ENCODE measurements at regions not wholly inside any gene's neighbourhood (a gene's known extent, or its start where the extent isn't known, plus 50 kb on each side); places are given as distances from the start of the nearest gene placed in this dataset.
"Not testable (repeated sequence)": the region's sequence is repeated elsewhere in the genome, so short reads cannot be mapped to it uniquely, and the experiment has no call there.

DNA sequence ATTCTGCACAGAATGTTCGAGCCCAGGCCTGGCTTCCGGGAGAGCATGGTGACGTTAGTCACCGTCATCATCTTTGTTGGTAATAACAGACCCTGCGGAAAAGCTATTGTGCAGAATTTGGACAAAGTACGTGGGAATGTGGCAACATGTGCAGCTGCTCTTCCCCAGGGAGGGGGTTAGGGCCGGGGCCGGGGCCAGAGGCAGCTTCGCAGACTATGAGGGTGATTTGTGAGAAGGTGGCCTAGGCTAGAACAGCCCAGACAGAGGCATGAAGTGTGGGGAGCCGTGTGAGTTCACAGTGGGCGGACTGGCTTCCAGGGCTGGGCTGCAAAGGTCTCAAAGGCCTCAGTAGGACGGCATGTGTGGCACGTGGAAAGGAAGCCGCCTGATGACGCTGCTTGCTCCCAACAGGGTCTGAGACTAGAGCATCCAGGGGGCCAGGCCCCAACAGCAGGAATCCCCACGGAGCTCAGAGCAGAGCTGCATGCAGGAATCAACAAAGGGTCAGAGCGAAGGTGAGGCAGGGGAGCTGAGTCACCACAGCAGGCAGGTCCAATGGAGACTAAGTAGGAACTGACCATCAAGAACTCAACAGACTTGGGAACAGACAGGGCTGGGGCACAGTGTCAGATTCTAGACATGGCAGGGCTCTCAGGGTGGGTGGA is 109.2 kb downstream of the NPIPB11 start:
- not testable (repeated sequence) for DNase-seq (ENCODE audit: low read depth in 2 of 2)

DNA sequence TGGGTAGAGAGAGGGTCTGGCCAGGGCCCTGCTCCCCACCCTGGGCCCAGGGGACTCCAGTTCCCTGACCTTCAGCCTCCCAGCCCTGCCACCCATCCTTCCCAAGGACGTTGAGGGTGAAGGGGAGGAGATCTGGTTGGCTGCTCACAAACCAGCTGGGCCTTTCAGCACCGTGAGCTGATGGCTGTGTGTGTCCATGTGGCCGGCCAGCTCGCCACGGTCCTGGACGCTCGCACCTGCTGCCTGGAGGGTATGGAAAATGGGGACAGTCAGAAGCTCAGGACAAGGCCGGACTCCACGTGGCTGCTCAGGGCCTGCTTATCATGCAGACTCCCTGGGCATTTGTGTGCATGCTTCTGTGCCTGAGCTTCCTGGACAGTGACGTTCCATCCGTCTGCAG is 110.3 kb downstream of the NPIPB11 start:
- not testable (repeated sequence) for DNase-seq (ENCODE audit: low read depth in 2 of 2)

DNA sequence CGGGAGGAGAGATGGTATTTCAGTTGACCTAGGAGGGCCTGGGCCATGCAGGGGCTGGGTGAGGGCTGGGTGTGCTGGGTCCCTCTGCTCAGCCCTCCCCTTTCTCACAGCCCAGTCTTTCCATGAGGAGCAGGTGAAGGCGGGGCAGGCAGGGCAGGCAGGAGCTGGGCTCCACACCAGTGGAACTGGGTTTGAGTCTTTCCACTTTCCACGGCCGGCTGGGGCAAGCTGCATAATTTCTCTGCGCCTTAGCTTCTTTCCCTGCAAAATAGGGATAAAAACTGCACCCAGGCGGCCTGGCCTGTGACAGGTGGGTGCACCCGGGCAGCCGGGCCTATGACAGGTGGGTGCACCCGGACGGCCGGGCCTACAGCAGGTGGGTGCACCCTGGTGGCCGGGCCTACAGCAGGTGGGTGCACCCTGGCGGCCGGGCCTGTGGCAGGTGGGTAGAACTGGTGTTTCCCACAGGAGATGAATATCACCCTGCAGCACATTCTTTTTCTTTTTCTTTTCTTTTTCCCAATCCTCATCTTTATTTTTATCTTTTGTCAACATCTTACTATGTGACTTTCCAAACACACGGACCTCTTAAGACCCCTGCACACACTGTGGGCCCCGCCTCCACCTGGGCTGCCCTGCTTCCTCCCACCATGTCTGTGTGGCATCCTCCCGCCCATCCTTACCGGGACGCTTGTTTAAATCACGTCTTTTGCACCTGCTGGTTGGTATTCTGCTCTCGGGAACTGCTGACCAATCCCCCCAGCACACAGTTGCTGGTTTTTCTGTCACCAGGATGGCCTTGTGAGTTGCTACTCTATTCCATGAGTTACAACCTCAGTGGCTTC is 111.3 kb downstream of the NPIPB11 start:
- not testable (repeated sequence) for DNase-seq (ENCODE audit: low read depth in 2 of 2)

DNA sequence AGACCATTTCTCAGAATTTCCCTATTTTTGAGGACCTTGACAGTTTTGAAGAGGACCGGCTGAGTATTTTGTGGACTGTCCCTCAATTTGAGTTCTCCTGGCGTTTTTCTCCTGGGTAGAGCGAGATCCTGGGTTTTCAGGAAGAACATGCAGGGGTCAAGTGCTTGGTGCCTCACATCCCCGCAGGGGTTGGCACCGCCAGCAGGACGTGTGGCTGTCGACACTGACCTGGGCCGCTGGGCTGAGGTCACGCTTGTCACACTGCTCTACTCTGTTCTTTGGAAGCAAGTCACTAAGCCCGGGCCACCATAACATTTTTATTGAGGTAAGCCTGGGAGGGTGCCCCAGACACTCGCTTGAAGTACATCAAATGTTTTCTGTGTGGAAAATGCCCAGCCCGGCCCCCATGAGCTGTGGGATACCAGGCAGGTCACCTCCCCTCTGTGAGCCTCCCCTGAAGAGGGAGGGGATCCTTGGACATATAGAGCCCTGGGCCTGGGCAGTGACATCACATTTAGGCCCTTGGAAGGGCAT is 112.0 kb downstream of the NPIPB11 start:
- DNase-seq (ENCODE audit: low read depth in 2 of 2), result not testable (repeated sequence)

DNA sequence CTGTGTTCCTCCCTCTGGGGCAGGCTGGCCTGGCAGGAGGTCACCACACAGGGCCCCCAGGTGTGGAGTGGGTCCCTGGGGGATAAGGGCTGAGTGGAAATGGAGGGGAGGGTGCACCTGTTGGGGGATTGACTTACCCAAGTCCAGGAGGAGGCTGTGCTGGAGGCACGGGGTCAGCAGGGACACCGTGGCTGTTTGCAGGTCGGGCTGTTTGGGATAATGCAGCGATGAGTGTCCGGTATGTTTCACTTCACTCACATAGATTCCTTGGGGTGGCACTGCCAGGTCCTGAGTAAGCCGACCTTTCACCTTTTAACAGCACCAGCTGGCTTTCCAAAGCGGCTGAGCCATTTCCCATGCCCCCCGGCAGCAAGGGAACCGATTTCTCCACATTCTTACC is 113.0 kb downstream of the NPIPB11 start:
- DNase-seq (ENCODE audit: low read depth in 2 of 2), result not testable (repeated sequence)

DNA sequence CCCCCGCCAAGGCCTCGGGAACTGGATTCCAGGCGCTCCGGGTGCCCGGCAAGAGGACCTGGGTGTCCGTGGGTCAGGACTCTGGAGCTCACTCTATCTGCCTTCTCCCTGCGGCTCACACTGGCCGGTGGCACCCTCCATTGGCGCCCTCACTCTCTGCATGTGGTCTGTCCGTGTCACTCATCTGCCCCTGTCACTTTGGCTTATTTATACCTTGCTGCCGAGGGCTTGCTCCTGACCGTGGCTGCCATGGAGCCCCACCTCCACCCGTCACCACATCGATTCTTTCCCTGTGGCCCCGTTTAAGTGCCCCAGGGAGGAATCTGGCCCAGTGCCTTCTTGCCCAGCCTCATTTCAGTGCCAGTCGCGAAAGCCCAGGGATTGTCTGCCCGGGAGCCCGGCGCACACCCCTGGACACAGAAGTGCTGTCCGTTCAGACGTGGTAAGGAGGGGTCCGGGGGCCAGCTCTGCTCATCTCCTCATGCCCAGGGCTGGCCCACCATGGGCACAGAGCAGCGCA is 113.5 kb downstream of the NPIPB11 start:
- DNase-seq (ENCODE audit: low read depth in 2 of 2), result not testable (repeated sequence)

DNA sequence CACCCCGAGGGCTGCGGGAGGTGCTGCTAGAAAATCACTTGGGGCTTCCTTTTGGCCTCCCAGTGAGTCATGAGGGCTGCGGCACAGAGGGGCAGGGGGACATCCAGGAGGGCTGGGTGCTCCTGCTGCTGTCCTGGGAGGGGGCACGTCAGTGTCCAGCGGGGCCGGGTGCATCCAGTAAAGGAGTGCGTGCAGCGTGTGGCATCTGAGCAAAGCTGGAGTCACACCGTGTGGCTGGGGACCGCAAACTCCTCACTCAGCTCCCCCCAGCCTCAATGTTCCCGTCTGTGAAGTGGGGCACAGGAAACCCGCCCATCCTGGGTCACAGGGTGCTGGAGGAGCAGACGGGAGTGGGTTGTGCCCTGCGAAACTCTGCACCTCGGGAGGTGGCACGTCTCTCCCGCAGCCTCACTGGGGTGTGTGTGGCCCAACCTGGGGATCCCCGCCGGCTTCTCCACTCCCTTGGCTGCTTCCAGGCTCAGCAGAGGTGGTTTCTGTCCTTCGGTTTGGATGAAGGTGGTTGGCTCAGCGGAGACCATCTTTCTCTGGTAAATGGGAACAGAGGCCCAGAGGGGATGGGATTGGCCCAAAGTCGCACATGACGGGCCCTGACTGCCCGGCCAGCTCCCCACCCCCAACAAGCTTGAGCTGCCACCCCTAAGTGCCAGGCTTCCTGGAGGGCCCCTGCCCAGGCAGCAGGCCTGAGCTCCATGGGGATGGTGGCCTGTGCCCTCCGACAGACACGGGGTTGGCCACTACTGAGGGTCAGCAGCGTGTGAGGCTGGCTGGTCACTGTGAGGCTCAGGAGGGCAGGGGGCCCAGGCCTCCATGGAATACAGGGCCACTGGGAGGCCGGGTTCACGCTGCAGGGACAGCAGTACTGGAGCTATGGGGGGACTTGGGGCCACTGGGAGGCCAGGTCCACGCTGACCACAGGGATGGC is 114.9 kb downstream of the NPIPB11 start:
- DNase-seq (ENCODE audit: low read depth in 2 of 2), result not testable (repeated sequence)

DNA sequence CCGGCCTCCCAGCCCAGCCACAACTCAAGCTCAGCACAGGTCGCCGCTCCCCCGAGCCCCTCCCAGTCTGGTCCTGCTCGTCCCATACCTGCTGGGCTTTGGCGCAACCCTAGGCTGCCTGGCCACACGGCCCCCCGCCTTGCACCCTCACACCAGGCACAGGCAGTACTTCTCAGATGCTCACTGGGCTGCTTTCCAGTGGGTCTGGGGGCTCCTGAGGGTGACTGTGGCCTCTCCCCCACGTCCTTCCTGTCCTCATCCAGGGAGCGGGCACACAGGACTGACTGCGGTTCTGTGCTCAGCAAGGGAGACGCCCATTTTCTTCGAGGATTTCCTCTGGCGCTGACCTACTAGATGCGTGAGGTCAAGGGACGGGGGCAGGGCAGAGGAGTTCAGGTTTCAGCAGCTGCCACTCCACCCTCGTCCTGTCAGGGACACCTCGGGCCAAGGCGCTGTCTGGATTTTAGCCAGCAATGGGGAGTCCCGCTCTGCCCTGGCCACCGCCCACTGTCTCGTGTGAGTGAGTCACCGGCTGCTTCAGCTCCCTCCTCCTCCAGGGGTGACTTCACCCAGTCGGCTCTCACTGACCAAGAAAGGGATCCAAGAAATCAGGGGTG is 115.8 kb downstream of the NPIPB11 start:
- peak; percentile 42 to 59 for DNase-seq (ENCODE audit: low read depth in 2 of 2)

DNA sequence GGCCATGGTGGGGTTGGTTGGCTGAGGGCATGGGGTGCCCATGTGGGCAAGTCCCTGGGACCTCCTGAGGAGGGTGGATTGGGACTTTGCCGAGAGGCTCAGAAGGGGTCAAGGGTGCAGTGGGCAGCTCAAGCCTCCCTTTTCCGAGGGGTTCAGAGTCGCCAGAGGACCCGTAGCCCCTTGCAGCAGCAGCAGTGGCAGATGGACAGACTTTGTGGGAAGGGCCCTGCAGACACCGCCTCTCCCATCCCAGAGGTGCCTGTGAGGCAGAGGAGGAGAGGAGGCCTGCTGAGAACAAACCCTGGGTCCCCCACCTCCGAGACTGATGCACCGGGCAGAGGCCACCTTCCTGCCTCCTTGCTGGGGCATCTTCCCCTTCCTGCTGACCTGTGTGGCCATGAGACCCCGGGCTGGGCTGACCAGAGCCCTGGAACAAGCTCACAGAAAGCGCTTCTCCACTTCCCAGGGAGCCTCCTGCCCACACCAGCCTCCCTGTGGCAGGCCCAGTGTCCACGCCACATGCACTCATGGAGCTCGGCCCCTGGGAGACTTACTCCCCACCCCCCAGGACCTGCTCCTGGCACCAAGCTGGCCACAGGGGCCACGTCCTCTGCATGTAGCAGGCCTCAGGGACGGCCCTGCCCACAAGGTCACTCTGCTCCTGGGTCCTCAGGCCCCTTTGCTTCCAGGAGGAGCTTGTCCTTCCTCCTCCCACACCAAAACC is 116.8 kb downstream of the NPIPB11 start:
- DNase-seq (ENCODE audit: low read depth in 2 of 2), result not testable (repeated sequence)

DNA sequence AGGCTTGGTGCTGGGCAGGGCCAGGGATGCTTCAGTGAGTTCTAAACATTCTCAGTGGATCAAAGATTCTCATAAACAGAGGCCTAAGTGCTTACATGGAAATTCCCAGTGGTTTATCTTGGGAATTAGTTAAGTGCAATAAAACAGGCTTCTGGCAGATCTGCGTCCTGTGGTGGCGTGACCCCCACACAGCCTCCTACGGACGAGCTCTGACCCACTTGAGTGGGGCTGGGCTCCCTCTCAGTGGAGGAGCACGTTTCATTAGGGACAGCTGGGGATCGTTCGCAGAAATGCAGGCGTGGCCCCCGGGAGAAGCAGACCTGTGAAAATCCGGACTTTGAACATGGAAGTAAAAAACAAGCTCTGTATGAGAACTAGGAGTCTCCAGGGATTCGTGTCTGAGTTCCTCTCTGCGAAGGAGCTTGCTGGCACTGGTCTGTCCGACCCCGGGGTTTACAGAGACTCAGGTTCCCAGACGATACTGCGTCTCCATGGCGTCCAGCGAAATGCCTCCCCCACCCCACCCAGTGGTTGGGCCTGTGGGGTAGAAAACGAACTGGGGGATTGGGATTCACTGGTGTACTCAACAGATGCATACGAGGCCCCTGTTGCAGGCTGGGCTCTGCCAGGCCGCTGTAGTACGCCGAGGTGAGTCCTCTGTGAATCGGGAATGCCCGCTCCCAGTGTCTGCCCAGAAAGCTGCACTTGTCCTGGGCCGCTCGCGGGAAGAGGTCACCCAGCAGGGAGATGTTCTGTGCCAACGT is 117.6 kb downstream of the NPIPB11 start:
- DNase-seq (ENCODE audit: low read depth in 2 of 2), result not testable (repeated sequence)

DNA sequence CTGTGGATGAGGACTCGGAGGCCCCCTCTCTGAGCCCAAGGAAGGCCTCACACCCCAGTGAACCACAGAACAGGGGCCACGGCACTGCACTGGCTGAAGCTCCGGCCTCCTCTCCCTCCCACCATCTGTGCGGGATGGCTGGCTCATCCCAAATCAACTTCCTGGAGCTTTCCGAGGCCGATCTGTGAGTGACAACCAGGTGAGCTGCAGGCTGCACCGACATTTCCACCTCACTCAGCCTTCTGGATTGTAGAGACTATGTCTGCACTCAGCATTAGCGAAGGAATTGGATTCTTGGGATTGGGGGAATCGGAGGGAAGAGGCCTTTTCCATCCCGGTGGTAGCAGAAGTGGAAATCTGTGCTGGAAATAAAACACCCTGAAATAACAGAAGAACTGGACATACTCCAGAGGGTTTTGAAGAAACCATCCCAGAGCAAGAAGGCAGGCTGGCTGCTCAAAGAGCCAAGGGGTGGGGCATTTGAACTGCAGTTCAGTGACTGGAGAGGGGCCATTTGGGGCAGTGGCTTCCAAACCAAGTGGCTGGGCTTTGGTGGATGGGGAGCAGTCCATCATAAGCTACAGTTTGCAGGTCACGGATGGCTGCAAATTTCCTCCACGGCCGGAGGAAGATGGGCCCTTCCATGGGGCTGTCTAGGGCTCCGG is 118.5 kb downstream of the NPIPB11 start:
- DNase-seq (ENCODE audit: low read depth in 2 of 2), result not testable (repeated sequence)

DNA sequence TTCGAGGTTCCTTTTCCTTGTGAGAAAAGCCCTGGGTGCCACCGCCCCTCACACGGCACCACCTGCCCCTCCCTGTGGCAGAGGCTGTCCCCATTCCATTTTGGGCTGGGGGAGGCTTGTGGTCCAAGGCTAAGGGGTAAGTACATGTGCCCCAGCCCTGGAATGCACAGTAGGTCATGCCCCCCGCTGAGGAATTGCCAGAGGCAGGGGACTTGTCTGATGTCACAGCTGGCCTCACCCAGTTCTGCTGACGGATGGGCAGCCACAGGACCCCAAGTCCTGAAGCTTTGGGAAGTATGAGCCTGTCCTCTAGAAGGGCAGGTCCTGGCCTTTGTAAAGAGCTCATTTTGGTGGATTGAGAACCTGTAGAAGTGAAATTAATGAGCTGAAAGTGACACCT is 119.3 kb downstream of the NPIPB11 start:
- not testable (repeated sequence) for DNase-seq (ENCODE audit: low read depth in 2 of 2)

DNA sequence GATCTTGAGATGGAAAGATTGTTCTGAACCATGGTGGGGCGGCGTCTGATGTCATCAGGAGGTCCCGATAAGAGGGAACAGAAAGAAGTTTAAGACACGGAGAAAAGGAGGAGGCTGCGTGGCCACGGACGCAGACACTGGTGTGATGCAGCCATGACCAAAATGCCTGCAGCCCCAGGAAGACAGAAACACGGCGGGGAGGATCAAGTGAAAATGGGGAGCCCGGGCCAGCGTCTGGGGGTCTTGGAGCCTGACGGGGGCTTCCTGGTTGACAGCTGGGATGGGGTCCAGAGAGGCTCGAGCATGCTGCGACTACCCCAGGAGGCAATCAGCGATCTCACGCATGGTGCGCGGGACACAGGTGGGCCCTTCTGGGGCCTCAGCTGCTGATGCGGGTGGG is 119.7 kb downstream of the NPIPB11 start:
- not testable (repeated sequence) for DNase-seq (ENCODE audit: low read depth in 2 of 2)

DNA sequence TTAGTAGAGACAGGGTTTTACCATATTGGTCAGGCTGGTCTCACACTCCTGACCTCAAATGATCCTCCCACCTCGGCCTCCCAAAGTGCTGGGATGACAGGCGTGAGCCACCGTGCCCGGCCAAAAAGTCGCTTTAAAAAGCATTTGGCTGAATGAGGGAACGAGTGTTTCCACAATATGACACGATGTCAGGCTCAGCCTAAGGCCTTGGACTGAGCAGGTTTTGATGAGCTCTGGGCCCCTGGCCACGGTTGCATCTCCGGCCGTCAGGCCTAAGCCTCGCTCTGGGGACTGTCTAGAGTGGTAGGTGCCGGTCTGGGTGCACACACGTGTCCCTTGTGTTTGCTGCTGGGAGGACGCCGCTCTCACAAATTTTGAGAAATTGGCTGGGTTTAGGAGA is 120.3 kb downstream of the NPIPB11 start:
- not testable (repeated sequence) for DNase-seq (ENCODE audit: low read depth in 2 of 2)

DNA sequence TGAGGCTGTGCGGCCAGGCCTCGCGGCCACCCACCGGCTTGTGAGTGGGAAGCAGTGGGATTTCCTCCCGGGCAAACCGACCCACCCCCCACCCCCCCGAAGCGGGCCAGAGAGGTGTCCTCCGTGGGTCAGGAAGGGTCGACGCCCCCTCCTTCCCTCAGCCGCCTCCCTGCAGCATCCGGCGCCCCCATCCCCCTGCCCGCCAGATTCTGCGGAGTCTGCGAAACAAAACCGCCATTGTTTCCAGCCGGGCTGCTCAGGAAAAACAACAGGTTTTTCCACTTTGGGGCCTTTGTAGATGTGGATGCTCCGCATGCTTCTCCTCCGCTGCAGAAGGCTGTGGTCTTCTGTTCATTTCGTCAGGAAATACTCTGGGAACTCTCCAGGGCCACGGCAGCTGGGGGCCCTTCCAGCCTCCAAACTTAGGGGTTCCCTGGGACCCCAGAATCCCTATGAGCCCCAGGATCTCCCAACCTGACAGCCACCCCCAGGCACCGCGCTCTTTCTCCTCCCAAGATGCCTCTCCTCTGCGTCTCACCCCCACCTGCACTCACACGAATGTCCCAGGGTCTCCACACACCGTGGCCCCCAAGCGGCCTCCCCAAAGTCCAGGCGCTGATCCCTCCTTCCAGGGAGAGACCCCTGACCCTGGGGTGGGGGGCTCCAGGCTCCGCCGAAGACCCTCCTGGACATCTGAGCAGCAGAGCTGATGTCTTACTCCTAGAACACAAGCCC is 121.2 kb downstream of the NPIPB11 start:
- not testable (repeated sequence) for DNase-seq (ENCODE audit: low read depth in 2 of 2)

DNA sequence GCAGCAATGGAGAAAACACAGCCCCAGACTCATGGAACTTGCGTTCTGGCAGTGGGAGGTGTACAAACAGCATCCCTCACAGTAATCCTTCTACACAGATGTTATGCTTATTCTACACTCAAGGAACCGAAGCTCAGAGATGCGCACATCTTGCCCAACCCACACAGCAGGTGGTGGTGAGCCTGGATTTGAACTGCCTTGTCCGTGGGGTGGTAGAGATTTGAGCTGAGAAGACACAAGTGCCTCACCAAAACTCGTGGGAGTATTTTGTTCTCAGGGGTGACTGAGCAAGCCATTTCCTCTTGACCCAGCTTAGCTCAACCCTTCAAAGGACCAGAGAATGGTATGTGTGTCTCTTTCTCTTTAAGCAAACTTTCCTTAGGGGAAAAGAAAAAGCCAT is 121.8 kb downstream of the NPIPB11 start:
- DNase-seq (ENCODE audit: low read depth in 2 of 2), result not testable (repeated sequence)

DNA sequence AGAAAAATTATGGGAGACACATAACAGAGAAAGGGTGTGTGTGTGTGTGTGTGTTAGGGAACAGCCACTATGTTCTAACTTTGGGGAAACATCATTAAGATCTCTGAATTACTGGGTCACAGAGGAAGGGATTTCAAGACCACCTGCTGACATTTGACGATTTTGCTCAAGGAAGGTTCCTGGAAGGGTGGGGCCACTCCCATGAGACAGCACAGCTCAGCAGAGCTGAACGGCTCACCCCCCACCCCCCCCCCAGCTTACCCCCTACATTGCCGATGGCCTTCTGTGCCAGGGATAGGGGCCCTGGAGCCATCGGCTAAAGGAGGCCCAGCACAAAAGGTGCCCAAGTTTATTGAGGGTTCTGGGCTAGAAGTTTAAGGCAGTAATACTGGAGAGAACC is 122.4 kb downstream of the NPIPB11 start:
- not testable (repeated sequence) for DNase-seq (ENCODE audit: low read depth in 2 of 2)

Data from stimulated activated CD4-positive, alpha-beta T cell treated with anti-CD3 and anti-CD28 coated beads, Interleukin-4, amount 100 ng/mL, for 48 hours (primary cell).